ENCODE measurements at regions not wholly inside any gene's neighbourhood (a gene's known extent, or its start where the extent isn't known, plus 50 kb on each side); places are given as distances from the start of the nearest gene placed in this dataset.

DNA sequence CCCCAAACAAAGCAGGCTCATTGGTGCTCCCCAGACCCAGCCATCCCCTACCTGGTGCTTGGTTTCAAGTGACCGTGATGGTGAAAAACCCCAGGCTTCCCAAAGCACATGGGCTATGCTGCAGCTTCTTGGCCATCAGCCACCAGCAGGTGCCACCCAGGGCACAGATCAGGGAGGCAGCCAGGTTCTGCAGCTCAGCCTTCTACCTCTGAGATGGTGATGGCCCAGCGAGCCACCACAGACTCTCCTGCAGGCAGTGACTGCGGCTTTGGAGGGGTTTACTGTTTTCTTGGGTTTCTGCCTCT is 70.0 kb upstream of the ALX4 start:
- H3K4me3 ChIP-seq (replicated peaks; ENCODE audit: insufficient read depth, low read length): no peak overlapping the region
- no peak for DNase-seq (ENCODE audit: low read depth in 1 of 2, low spot score in 1 of 2)
- H3K27ac ChIP-seq (replicated peaks): no peak overlapping the region
- TF ChIP-seq SPI1 (IDR thresholded peaks at IDR 0.05; ENCODE audit: borderline replicate concordance, low read depth): no peak
- no peak for TF ChIP-seq POLR2AphosphoS5 (IDR thresholded peaks at IDR 0.05; ENCODE audit: low read depth)
- TF ChIP-seq, protein P1, sequence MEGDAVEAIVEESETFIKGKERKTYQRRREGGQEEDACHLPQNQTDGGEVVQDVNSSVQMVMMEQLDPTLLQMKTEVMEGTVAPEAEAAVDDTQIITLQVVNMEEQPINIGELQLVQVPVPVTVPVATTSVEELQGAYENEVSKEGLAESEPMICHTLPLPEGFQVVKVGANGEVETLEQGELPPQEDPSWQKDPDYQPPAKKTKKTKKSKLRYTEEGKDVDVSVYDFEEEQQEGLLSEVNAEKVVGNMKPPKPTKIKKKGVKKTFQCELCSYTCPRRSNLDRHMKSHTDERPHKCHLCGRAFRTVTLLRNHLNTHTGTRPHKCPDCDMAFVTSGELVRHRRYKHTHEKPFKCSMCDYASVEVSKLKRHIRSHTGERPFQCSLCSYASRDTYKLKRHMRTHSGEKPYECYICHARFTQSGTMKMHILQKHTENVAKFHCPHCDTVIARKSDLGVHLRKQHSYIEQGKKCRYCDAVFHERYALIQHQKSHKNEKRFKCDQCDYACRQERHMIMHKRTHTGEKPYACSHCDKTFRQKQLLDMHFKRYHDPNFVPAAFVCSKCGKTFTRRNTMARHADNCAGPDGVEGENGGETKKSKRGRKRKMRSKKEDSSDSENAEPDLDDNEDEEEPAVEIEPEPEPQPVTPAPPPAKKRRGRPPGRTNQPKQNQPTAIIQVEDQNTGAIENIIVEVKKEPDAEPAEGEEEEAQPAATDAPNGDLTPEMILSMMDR (IDR thresholded peaks at IDR 0.05; ENCODE audit: insufficient read depth, low read length): no peak
- TF ChIP-seq, protein P2, sequence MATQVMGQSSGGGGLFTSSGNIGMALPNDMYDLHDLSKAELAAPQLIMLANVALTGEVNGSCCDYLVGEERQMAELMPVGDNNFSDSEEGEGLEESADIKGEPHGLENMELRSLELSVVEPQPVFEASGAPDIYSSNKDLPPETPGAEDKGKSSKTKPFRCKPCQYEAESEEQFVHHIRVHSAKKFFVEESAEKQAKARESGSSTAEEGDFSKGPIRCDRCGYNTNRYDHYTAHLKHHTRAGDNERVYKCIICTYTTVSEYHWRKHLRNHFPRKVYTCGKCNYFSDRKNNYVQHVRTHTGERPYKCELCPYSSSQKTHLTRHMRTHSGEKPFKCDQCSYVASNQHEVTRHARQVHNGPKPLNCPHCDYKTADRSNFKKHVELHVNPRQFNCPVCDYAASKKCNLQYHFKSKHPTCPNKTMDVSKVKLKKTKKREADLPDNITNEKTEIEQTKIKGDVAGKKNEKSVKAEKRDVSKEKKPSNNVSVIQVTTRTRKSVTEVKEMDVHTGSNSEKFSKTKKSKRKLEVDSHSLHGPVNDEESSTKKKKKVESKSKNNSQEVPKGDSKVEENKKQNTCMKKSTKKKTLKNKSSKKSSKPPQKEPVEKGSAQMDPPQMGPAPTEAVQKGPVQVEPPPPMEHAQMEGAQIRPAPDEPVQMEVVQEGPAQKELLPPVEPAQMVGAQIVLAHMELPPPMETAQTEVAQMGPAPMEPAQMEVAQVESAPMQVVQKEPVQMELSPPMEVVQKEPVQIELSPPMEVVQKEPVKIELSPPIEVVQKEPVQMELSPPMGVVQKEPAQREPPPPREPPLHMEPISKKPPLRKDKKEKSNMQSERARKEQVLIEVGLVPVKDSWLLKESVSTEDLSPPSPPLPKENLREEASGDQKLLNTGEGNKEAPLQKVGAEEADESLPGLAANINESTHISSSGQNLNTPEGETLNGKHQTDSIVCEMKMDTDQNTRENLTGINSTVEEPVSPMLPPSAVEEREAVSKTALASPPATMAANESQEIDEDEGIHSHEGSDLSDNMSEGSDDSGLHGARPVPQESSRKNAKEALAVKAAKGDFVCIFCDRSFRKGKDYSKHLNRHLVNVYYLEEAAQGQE (IDR thresholded peaks at IDR 0.05; ENCODE audit: insufficient replicate concordance, low read depth): no peak
- TF ChIP-seq GABPA (IDR thresholded peaks at IDR 0.05; ENCODE audit: low read depth): no peak
- H3K27me3 ChIP-seq (ENCODE audit: insufficient read depth, poor library complexity, severe bottlenecking): no peaks in the 10 kb centered on the region

DNA sequence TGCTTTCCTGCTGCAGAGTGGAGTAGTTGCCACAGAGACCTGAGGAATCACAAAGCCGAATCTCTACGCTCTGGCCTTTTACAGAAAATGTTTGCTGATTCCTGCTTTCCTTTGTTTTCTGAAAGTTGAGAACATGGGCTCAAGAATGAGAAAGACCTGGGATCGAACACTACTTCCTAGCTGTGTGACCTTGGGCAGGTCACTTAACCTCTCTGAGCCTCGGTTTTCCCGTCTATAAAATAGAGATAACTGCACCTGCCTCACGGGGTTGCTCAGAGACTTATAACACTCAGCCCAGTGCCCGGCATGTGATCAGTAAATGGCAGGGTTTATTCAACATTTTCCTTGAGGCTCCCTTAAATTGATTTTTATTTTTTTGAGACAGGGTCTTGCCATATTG is 70.9 kb upstream of the ALX4 start:
- H3K27ac ChIP-seq (replicated peaks): no peak overlapping the region
- DNase-seq (ENCODE audit: low read depth in 1 of 2, low spot score in 1 of 2): no peak
- TF ChIP-seq SPI1 (IDR thresholded peaks at IDR 0.05; ENCODE audit: borderline replicate concordance, low read depth) (no peak), GABPA (IDR thresholded peaks at IDR 0.05; ENCODE audit: low read depth) (no peak), POLR2AphosphoS5 (IDR thresholded peaks at IDR 0.05; ENCODE audit: low read depth) (no peak)
- TF ChIP-seq, protein P2 (IDR thresholded peaks at IDR 0.05; ENCODE audit: insufficient replicate concordance, low read depth): no peak
- TF ChIP-seq, protein P1 (IDR thresholded peaks at IDR 0.05; ENCODE audit: insufficient read depth, low read length): no peak
- H3K27me3 ChIP-seq (ENCODE audit: insufficient read depth, poor library complexity, severe bottlenecking): no peaks in the 10 kb centered on the region
- no peak overlapping the region for H3K4me3 ChIP-seq (replicated peaks; ENCODE audit: insufficient read depth, low read length)

DNA sequence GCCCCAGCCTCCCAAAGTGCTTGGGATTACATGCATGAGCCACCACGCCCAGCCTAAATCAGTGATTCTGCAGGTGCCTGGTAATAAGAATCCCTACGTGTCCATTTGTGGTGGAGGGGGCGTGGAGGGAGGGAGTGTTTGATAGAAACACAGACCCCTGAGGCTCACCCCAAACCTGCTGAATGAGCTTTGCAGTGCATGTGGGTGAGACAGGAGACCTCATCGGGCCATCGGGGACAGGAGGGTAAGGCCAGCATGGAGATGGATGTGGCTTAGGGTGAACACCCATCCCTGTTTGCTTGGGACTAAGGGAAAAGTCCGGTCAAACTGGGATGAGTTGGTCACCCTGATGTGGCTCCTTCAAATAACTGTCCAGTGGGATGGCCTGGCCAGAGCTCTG is 71.3 kb upstream of the ALX4 start:
- TF ChIP-seq, protein P1 (IDR thresholded peaks at IDR 0.05; ENCODE audit: insufficient read depth, low read length): no peak
- TF ChIP-seq GABPA (IDR thresholded peaks at IDR 0.05; ENCODE audit: low read depth): no peak
- TF ChIP-seq POLR2AphosphoS5 (IDR thresholded peaks at IDR 0.05; ENCODE audit: low read depth): no peak
- TF ChIP-seq, protein P2 (IDR thresholded peaks at IDR 0.05; ENCODE audit: insufficient replicate concordance, low read depth): no peak
- no peak for TF ChIP-seq SPI1 (IDR thresholded peaks at IDR 0.05; ENCODE audit: borderline replicate concordance, low read depth)
- Histone ChIP-seq H3K27me3 (ENCODE audit: insufficient read depth, poor library complexity, severe bottlenecking) (no peaks in the 10 kb centered on the region), H3K4me3 (replicated peaks; ENCODE audit: insufficient read depth, low read length) (no peak overlapping the region), H3K27ac (replicated peaks) (no peak overlapping the region)
- no peak for DNase-seq (ENCODE audit: low read depth in 1 of 2, low spot score in 1 of 2)

All from HL-60 (cell line).